ENCODE measurements at regions not wholly inside any gene's neighbourhood (a gene's known extent, or its start where the extent isn't known, plus 50 kb on each side); places are given as distances from the start of the nearest gene placed in this dataset.

GRCh38 chr4:22970665-22971064 lies 277.9 kb downstream of the GBA3 start:
- TF ChIP-seq POLR2A (IDR thresholded peaks at IDR 0.05) (no peak), CTCF (IDR thresholded peaks at IDR 0.05) (no peak)
